ENCODE measurements at regions not wholly inside any gene's neighbourhood (a gene's known extent, or its start where the extent isn't known, plus 50 kb on each side); places are given as distances from the start of the nearest gene placed in this dataset.

DNA sequence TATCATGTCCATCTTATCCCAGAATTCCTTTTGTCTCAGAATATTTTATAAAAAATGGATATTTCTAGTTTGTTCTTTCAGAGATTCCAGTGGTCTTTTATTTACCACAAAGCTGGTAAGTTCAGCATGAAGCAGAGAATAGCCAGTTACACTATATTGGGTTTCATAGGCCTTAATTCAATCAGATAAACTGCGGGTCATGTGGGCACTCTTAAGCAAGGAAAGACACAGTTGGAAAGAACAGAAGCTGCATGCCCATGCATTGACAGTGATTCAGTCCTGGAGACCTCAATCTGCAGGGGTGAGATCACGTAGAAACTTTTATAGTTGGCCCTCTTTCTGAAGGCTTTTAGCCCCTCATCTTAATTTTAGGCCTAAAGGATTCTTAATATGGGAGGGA, 281.3 kb upstream of the IGFBP3 start:
- no peak for DNase-seq (ENCODE audit: low spot score)

DNA sequence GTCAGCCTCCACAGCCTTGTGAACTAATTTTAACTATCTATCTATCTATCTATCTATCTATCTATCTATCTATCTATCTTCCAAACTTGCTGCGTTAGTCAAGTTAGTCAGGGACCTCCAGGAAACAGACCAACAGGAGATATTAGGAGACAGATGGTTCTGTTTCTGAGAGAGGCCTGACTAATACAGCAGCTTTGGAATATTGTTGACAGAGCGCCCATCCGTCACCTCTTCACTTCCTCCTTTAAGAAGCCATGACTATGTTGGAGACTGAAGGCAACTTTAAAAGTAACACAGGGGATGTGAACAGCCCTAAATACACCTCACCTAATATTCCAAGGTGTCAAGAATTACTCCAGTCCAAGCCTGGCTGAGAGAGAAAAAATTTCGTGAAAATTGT, 280.9 kb upstream of the IGFBP3 start:
- DNase-seq (ENCODE audit: low spot score): no peak

DNA sequence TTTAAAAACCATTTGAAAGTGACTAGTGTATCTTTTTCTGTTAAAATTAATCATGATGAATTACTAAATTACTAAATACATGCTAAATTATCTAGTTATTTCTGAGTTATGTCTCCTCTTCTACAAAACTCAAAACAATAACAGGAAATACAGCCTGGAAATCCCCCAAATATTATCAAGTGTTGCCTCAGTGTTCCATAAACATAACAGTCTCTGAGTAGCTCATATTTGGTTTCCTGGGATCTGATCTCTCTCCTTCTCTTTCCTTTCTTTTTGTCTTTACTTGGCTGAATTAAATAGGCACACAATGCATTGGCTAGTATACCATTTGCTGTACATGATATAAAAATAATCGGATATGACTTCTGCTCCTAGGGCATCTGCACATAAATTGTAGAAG, 277.6 kb upstream of the IGFBP3 start:
- no peak for DNase-seq (ENCODE audit: low spot score)

DNA sequence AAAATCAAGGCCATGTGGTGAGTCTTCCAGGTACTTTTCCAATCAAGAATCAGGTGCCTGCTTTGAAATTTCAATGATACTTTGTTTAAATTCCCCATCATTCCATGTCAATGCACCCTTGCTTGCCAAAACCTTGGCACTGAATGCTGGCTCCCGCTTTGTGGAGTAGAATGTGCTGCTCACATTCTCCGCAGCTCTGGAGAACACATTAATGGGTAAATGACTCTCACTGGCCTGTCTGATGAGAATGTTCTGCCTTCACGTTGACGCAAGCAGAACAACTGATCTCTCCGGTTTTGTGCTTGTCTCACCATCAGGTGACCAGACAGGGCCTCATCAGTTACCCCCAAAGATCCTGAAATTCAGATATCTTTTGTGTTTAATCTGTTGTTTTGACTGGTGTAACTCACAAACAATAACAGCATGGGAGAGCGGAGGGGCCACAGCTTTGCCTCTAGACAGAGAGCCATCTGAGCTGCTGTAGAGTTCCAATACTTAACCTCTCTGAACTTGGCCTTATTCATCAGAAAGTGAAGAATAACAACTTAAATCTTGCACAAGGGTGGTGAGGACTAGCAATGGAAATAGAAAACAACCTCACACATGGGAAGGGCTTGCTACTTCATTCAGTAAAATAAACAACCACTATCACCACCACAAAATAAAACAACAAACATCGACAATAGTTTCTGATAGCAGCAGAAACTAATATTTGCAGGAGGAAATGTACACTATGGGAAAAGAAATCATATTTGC, 276.9 kb upstream of the IGFBP3 start:
- no peak for DNase-seq (ENCODE audit: low spot score)

DNA sequence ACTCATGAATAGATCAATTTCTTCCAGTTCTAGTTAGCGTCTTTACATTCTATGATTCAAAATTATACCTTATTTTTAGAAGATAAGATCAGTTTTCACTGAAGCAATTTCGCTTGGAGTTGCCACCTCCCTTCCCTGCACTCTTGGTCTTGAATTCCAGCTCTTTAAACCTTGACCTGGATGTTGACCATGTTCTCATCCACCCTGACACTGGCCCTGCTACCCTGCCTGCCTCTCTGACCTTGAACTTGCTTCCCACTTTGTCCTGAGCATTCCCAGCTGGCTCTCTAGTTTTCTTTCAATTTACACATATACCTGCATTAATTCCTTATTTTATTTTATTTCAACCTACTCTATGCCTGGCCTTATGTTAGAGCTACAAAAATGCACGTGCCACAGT, 274.9 kb upstream of the IGFBP3 start:
- DNase-seq (ENCODE audit: low spot score): no peak

DNA sequence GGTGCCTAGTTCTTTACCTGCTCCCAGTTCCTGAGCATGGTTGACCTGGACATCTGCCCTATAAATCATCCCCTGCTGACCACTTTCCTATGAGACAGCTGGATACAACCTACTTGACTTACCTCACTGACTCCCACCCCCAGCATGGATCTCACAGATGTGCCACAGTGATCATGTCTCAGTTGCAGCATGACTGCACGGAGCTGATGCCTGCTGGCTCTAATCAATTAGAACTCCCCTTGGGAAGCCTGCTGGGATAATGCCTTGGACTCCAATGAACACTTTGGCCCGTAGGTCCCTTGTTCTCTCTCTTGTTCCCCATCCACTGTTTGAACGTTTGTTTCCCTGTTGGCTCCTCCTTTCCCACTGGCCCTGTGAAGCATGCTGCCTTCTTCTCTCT, 271.2 kb upstream of the IGFBP3 start:
- DNase-seq (ENCODE audit: low spot score): no peak

DNA sequence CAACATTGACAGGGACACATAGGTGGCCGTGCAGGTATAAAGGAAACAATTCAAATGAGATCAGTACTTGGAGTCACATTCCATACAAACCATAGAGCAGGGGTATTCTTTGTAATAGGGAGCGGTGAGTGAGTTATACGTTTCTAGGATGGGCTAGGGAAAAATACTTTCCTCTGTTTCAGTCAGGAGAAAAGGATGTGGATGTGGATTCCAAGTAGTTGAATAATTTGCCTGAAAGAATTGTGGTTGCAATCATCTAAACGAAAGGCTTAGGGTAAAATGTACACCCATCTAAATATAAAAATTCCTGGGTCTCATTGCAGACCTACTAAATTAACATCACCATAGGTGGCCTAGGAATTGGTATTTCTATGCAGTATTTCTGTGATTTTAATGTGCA, 270.7 kb upstream of the IGFBP3 start:
- no peak for DNase-seq (ENCODE audit: low spot score)

DNA sequence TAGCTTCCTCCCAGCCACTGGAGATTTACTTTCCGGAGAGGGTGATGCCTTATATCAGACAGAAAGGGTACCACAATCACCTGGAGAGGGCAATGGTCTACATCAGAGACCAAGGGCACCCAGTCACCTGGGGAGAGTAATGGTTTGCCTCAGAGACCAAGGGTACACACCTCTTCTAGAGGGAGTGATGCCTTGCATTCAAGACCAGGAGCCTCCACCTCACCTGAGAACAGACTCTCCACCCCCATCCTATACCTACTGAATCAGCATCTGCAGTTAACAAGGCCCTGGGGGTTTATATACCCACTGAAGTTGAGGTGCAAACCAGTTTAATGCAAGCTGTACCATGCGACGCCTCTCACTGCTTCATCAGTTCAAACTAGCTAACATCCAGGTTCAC, 270.2 kb upstream of the IGFBP3 start:
- DNase-seq (ENCODE audit: low spot score): no peak

DNA sequence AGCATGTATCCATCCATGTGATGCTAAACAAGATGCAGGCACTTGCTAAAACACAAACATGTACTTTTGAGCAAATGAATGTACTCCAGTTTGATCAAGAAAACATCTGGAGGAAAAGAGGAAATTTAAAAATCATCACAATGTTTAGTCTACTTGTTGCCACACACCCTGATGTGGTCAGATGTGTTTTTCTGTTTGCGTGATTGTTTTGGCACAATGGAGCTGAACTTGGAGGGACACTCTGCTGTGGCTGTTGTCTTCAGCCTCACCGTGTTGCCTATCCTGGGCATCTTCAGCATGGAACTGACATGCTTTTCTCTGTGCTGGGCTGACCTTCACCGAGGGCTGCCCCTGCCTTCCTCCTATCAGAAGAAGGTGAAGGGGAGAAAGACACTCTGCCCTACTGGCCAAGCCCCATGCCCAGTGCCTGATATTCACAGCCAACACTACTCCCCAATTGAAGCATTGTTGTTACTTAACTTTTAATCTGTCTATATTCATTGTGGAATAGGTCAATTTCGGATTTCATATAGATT, 268.3 kb upstream of the IGFBP3 start:
- no peak for DNase-seq (ENCODE audit: low spot score)

DNA sequence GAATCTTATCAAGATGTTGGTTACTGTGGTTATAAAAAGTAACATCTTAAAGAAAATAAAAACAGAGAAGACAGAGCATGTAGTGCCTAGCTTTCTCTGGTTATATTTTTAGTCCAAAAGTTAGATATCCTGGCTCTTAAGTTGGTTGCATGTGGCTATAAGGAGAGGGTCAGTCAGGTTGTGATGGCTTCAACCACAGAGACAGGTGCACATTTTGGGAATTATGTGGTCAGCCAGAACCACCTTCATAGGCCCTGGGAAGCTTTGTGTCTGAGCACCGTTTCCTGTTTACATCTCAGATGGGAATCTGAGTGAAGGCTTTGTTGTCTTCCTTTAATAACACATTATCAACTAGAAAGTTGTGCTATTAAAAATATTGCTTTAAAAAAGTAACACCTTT, 265.1 kb upstream of the IGFBP3 start:
- DNase-seq (ENCODE audit: low spot score): no peak

DNA sequence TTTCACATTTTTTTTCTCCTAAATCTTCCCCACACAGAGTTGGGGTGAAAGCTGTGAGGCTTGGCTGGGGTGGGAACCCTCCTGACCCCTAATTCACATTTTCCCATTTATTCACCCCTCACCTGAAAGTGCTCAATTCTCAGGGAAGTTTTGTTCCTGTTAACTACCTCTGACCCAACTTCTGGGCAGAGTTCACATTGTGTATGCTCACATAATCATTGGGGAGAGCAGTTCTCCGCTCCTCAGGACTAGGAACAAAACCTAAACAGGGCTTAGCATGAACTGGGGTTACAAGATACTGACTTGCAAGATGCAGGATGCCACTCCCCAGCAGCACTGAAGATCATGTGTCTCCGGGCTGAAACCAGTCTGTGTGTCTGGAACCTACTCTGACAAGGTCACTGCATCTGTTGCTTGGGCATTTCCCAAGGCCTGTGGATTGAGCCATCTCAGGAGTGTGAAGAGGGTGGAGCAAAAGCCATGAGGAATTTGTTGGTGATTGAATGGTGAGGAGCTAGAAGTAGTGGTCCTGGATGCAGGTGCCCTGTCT, 258.1 kb upstream of the IGFBP3 start:
- no peak for DNase-seq (ENCODE audit: low spot score)

DNA sequence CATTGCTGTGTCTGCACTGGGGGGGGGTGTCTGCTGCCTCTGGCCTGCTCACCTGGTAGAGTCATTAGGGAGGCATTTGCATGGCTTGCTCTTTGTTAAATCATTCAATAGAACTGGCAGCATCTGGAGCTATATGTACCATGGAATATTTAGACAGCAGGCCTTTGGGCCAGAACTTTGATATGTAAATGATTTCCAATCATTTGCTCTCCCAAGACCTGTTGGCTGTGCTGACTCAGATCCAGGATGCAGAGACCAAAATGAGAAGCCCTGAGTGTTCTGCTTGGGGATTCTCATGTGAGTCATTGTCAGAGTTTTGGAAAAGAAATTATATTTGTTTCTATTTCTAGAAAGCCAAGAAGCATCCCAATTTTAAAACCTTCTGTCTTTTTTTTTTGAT, 257.6 kb upstream of the IGFBP3 start:
- DNase-seq (ENCODE audit: low spot score): no peak

DNA sequence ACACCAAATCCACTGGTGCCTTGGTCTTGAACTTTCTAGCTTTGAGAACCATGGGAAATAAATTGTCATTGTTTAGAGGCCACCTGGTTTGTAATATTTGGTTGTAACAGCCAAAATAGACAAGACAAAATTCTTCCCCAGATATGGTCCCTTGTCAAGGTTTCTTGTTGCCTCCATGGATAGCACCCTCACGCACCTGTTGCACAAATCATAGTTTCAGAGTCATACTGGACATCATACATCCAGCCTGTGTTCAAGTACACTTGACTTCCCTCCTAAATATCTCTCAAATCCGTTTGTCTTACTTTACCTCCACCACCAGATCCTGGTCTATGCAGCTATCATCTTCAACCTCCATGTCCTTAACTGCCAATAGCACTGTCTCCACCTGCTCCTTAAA, 256.7 kb upstream of the IGFBP3 start:
- DNase-seq (ENCODE audit: low spot score): no peak

DNA sequence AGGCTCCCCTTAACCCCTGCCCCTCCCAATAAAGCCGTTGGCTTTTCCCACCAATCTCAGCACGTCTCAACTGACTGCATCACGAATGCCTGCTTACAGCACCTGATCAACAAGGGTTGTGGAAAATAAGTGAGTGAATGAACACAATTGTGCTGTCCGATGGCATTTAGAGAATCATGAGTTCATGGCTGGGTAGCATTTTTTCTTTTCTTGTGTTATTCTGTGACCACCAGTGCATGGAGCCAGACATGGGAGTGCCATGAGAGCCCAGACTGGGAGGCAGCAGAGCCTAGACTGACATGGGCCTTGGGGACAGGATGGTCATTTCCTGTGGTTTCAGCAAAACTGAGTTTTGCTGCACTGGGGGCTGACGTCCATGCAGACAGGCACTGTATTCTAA, 254.1 kb upstream of the IGFBP3 start:
- DNase-seq (ENCODE audit: low spot score): no peak

DNA sequence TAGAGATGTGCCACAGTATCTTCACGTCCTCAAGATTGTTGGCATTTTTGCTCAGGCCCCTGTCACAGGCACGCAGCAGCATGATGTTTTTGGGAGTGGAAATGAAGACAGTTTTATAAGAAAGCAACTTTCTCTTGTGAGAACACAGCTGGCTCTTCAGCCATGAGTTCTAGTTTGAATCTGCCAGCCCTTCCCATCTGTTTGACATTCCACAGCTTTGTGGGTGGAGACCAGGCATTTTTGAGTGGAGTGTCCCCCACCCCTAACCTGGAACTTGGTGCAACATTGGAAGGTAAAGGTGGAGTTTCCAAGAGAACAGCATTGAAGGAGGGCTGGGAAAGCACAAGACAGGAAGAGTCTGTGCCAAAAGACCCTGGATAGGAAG, 253.1 kb upstream of the IGFBP3 start:
- no peak for DNase-seq (ENCODE audit: low spot score)

DNA sequence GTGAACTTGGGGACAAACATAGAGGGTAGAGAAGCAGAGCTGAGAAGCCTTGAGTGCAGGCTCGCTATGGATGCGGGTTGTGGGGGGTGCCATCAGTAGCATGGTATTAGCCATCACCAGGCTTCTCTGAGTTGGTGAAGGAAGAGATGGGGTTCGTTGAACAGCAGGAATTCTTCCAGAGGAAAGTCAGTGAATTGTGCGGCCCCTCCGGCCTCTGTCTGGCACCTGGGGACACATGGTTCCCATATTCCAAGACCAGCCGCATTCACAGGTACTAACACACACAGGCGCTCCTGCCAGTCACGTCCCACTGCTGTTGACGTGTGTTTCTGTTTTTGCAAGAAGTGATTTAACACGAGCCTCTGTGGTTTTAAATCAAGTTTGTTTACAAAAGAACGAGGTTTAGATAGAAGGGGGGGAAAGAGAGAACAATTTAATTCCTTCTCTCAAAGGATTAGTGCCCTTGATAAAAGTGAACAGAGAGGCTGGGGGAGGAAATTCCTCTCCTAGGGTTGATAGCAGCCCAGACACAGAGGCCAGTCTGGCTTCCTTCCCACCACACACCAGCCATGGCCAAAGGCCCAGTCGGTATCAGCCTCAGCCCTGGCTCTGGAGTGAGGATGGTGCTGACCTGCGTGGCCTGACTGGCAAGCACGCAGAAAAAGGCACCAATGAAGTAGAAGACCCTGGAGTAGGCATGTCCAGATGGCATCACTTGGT, 252.6 kb upstream of the IGFBP3 start:
- DNase-seq (ENCODE audit: low spot score): no peak

DNA sequence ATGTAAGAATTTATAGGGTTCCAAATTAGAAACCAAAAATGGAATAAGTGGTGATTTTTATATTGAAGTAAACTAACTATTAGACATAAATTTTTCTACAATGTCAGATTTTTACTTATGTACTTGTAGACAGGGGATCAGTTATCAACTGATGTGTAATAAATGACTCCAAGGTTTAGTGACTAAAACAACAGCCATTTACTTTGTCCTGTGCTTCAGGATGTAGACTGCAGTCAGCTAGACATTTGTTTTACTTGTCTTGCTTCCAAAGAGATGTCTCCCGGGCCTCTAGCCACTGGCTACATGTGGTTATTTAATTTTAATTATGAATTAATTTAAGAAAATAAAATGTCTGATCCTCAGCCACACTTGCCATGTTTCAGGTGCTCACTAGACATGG, 249.7 kb upstream of the IGFBP3 start:
- DNase-seq (ENCODE audit: low spot score): no peak

DNA sequence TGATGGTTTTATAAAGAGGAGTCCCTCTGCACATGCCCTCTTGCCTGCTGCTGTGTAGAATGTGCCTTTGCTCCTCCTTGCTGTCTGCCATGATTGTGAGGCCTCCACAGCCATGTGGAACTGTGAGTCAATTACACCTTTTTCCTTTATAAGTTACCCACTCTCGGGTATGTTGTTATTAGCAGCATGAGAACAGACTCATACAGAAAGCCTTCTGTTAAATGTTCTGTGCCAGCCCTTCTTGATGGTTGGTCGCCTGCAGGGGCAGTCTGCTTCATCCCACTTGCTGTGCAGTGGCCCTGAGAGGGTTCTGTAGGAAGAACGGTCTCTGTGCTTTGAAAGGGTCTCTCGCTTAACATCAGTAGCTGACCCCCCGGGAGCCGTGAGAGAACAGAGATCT, 248.9 kb upstream of the IGFBP3 start:
- DNase-seq (ENCODE audit: low spot score): no peak

DNA sequence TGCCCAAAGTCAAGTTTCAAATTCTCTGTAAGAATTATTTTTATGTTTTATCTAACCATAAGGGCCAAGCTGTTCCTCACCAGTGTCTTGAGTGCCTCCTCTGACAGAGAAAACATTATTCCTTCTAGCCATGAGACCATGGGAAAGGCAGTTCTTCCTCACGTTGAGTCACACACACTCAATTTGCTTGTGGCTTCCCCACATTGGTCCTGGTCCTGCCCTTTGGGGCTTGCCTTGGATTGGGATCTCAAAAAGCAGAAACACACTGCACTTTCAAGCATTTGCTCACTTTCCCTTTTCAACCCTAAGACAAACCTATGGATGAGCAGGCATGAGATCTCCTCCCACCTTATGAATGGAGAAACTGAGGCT, 248.3 kb upstream of the IGFBP3 start:
- DNase-seq (ENCODE audit: low spot score): no peak

DNA sequence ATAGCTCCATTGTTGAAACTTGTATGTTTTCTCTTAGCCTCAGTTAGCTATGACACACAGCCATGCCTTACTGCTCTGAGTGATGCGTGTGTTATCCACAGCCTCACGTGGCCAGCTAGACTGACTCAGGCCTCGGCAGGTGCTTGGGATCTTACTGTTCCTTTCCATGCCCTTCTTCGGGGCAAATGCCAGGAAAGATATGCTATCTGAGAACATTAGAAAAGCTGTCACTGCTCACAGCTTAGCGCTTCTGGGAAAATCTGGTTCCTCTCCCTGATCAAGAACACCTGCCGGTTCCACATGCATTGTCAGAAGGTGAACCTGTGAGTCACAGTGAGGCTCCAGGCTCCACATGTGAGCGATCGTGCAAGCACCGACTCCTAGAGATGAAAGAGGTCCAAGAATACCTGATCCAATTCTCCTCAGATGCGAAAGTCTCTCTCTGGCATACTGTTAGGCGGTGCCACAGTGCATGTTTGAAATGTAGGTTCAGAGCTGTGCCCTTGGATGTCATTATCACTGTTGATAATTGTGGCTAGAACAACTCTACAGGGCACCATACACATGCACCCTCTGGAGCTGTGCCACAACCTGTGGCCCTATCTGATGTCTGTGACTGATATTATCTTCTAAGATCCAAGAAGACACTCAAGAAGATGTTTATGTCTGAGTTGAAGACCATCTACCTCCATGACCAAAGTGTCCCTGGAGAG, 247.8 kb upstream of the IGFBP3 start:
- DNase-seq (ENCODE audit: low spot score): no peak

DNA sequence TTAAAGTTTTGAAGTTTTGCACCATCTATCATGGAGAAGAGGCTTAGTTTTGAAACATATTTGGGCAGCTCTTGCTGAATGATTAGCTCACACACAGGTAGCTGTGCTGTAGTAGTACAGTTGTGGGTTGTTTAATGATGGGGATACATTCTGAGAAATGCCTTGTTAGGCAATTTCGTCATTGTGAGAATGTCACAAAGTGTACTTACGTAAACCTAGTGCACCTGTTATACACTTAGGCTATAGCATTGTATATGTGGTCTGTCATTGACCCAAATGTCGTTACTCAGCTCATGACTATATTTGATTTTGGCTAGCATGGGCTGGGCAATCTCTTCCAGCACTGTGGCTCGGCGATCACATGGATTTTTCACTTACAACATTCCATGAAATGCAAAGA, 247.2 kb upstream of the IGFBP3 start:
- no peak for DNase-seq (ENCODE audit: low spot score)

DNA sequence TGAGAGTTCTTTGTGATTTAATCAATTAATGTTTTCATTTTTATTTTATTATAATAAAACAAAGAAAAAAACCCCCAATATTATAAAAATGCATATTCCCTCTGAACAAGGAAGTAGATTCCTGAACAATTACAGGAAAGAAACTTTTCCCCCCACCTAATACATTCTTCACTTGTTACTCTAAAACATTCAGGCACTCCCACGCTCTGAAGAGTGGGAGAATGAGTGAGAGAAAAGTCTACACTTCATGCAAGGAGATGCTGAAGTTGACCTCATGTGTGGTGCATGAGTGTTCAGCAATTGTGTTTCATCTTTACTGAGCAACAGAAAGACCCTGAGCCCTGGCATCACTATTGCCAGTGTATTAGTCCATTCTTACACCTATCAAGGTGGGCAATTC, 244.2 kb upstream of the IGFBP3 start:
- DNase-seq (ENCODE audit: low spot score): no peak

DNA sequence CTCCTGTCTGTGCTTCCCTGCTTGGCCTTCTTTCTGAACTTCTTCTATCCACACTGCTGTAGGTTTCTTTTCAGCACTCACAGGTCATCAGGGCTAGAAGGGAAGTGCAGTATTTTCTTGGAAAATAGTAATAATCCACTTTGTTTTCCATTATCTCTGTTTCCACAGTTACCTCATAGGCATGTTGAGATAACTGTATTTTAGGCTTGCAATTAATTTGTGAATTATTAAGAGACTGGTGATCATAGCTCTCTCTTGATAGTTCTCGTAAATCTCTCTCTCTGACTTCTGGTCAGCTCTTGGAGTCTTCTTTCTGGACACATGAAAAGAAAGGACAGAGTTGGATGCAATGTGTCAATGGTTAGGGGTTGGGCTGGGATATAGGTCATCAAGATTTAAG, 243.6 kb upstream of the IGFBP3 start:
- DNase-seq (ENCODE audit: low spot score): no peak
